Osteocyte (in vitro differentiated cells): ENCODE measurements at regions not wholly inside any gene's neighbourhood (a gene's known extent, or its start where the extent isn't known, plus 50 kb on each side); places are given as distances from the start of the nearest gene placed in this dataset.

Experiments
- DNase-seq: peaks from one replicate; pipeline ENCODE4 v3.0.0; 2021; ENCODE audit warnings: mixed read lengths; ENCODE audit not compliant: unreplicated experiment; ENCODE audit errors: extremely low spot score
- H3K27ac Mint-ChIP-seq: one replicate; pipeline ENCODE4 v1.8.0; 2021; ENCODE audit warnings: mild to moderate bottlenecking, mixed read lengths; ENCODE audit not compliant: unreplicated experiment
- H3K27me3 Mint-ChIP-seq: one replicate; pipeline ENCODE4 v1.8.0; 2021; ENCODE audit warnings: mixed read lengths; ENCODE audit not compliant: unreplicated experiment
- H3K36me3 Mint-ChIP-seq: one replicate; pipeline ENCODE4 v1.8.0; 2021; ENCODE audit warnings: mixed read lengths; ENCODE audit not compliant: unreplicated experiment
- H3K4me1 Mint-ChIP-seq: one replicate; pipeline ENCODE4 v1.8.0; 2021; ENCODE audit warnings: mixed read lengths; ENCODE audit not compliant: unreplicated experiment
- H3K4me3 Mint-ChIP-seq: one replicate; pipeline ENCODE4 v1.8.0; 2021; ENCODE audit warnings: mild to moderate bottlenecking, moderate library complexity, mixed read lengths; ENCODE audit not compliant: unreplicated experiment
- H3K9me3 Mint-ChIP-seq: one replicate; pipeline ENCODE4 v1.8.0; 2021; ENCODE audit warnings: mixed read lengths; ENCODE audit not compliant: unreplicated experiment
- TF ChIP-seq, protein P1 (sequence below): fragments of 200-600 bp; sonication (generic); IDR thresholded peaks from 2 replicates; pipeline ENCODE4 v1.5.0; 2021; ENCODE audit warnings: antibody characterized with exemption, mild to moderate bottlenecking, moderate library complexity

DNA sequence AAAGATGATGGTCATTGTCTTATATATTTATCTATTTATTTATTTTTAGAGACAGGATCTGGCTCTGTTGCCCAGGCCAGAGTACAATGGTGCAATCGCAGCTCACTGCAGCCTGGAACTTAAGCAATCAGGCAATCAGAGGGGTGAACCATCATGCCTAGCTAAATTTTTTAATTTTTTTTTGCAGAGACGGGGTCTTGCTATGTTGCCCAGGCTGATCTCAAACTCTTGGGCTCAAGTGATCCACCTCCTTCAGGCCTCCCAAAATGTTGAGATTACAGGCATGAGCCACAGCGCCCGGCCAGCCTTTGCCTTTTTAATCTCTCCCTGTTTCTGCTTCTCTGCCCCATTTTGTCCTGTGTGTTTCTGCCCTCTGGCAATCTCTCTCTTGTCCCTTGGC lies 102.2 kb downstream of the NCR2 start:
- TF ChIP-seq, protein P1, sequence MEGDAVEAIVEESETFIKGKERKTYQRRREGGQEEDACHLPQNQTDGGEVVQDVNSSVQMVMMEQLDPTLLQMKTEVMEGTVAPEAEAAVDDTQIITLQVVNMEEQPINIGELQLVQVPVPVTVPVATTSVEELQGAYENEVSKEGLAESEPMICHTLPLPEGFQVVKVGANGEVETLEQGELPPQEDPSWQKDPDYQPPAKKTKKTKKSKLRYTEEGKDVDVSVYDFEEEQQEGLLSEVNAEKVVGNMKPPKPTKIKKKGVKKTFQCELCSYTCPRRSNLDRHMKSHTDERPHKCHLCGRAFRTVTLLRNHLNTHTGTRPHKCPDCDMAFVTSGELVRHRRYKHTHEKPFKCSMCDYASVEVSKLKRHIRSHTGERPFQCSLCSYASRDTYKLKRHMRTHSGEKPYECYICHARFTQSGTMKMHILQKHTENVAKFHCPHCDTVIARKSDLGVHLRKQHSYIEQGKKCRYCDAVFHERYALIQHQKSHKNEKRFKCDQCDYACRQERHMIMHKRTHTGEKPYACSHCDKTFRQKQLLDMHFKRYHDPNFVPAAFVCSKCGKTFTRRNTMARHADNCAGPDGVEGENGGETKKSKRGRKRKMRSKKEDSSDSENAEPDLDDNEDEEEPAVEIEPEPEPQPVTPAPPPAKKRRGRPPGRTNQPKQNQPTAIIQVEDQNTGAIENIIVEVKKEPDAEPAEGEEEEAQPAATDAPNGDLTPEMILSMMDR: no peak
- Mint-ChIP-seq H3K27me3 (peaks cover 28% of the 10 kb centered on the region), H3K36me3 (no peaks in the 10 kb centered on the region), H3K27ac (no peak overlapping the region), H3K9me3 (no peaks in the 10 kb centered on the region), H3K4me1 (peaks cover 6% of the 10 kb centered on the region), H3K4me3 (no peak overlapping the region)
- no peak for DNase-seq

DNA sequence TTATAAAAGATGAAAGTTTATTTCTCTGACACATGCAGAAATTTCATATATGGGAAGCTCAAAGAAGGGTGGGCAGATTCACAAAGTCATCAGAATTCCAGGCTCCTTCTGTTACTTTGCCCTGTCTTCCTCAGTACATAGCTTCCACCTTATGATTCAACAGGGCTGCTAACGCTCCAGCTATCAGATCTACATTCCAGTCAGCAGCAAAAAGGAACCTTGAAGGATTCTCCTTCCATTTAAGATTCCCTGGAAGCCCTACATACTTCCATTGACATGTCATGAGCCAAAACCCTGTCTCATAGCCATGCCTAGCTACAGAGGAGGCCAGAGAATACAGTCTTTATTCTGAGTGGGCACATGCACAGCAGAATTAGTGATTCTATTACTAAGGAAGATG lies 103.3 kb downstream of the NCR2 start:
- H3K9me3 Mint-ChIP-seq: no peaks in the 10 kb centered on the region
- DNase-seq: no peak
- no peaks in the 10 kb centered on the region for H3K36me3 Mint-ChIP-seq
- no peak overlapping the region for H3K4me3 Mint-ChIP-seq
- H3K4me1 Mint-ChIP-seq: peaks cover 12% of the 10 kb centered on the region
- TF ChIP-seq, protein P1: no peak
- H3K27me3 Mint-ChIP-seq: peaks cover 28% of the 10 kb centered on the region
- no peak overlapping the region for H3K27ac Mint-ChIP-seq

DNA sequence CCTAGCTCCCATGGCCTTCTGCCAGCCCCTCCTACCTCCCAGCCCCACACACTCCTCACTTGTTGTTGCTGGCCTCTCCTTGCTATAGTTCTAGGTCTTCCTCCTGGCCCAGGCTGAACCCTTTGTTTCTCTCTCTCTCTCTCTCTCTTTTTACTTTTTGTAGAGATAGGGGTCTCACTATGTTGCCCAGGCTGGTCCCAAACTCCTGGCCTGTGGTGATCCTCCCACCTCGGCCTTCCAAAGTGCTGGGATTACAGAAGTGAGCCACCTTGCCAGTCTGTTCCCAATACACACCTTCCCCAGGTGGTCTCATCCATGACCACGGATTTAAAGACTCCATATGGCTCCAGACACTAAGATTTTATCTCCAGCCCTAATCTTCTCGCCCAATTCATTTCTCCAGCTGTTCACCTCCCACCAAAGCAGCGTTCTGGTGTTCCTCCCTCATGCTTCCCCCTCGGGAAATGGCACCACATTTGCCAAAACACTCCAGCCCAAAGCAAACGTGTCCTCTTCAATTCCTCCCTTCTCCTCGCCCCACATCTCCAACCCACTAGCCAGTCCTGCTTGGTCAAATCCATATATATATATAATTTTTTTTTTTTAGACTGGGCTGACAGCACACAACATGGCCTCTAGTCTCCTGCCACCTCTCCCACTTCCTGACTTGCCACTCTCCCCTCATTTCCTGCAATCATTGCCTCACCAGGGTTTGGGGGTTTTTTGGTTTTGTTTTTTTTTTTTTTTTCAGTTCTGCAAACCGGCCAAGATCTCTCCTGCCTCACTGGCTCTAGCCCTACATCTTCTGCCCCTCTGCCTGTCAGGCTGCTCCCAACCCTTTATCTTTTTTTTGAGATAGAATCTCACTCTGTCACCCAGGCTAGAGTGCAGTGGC lies 104.4 kb downstream of the NCR2 start:
- TF ChIP-seq, protein P1: no peak
- no peak overlapping the region for H3K27ac Mint-ChIP-seq
- no peak for DNase-seq

DNA sequence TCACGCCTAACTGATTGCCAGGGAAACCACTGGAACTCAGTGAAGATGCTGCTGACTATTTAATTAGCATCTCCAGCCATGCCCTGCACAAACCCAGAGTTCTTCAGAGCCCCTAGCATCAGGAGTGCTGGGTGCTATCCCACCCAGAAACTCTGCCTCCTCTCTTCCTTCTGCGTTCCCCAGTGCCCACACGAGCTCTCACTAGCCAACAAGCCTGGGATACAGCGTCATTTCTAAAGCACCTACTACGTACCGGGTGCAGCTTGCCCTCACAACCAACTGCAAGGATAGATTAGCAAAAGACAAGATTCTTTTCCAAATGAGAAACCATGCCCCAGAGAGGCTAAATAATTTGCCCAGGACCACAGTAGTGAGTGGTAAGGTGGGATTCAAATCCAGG lies 105.2 kb upstream of the FOXP4 start:
- no peaks in the 10 kb centered on the region for H3K9me3 Mint-ChIP-seq
- TF ChIP-seq, protein P1: no peak
- H3K4me1 Mint-ChIP-seq: peaks cover 17% of the 10 kb centered on the region
- no peak overlapping the region for H3K27ac Mint-ChIP-seq
- no peak overlapping the region for H3K4me3 Mint-ChIP-seq
- peaks cover 28% of the 10 kb centered on the region for H3K27me3 Mint-ChIP-seq
- H3K36me3 Mint-ChIP-seq: no peaks in the 10 kb centered on the region
- DNase-seq: no peak

More for the DNA sequence above, 104.4 kb downstream of the NCR2 start:
- Mint-ChIP-seq H3K36me3 (no peaks in the 10 kb centered on the region), H3K9me3 (no peaks in the 10 kb centered on the region), H3K27me3 (peaks cover 28% of the 10 kb centered on the region), H3K4me1 (peaks cover 17% of the 10 kb centered on the region), H3K4me3 (no peak overlapping the region)

DNA sequence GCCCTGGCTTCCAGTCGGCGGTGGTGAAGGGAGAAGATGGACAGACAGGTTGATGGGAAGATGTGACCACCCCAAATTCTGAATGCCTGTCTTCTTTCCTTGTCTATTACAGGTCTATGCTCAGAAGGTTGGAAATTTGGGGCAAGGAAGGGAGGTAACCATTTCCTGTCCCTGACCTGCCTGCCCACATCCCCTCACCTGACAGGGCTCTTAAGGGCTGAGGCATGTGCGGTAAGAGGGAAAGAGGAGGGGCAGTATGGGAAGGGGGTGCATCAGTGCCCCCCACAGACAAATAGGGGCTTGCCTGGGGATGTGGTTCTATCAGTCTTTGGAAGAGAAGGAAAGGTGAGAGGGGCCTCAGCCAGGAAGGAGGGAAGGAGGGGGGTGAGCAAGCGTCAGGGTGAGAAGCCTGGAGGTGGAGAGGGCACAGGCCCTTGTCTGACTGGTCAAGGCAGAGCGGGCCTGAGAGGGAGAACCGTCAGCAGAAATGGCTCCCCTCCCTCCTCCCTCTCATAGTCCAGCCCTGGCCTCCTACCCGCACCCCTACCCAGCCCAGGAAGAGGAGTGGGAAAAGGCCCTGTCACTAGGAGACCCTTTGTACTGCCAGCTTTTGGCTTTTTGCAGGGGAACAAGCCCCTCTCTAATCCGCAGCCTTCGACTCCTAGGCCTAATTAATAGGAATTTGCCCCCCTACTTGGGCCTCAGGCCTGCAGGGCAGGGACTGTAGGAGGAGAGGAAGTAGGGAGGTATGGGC lies 104.4 kb upstream of the FOXP4 start:
- no peaks in the 10 kb centered on the region for H3K9me3 Mint-ChIP-seq
- H3K27ac Mint-ChIP-seq: no peak overlapping the region
- H3K4me3 Mint-ChIP-seq: no peak overlapping the region
- TF ChIP-seq, protein P1: no peak
- peaks cover 25% of the 10 kb centered on the region for H3K27me3 Mint-ChIP-seq
- H3K36me3 Mint-ChIP-seq: no peaks in the 10 kb centered on the region
- H3K4me1 Mint-ChIP-seq: peaks cover 17% of the 10 kb centered on the region
- no peak for DNase-seq
